ENCODE measurements at regions not wholly inside any gene's neighbourhood (a gene's known extent, or its start where the extent isn't known, plus 50 kb on each side); places are given as distances from the start of the nearest gene placed in this dataset.

DNA sequence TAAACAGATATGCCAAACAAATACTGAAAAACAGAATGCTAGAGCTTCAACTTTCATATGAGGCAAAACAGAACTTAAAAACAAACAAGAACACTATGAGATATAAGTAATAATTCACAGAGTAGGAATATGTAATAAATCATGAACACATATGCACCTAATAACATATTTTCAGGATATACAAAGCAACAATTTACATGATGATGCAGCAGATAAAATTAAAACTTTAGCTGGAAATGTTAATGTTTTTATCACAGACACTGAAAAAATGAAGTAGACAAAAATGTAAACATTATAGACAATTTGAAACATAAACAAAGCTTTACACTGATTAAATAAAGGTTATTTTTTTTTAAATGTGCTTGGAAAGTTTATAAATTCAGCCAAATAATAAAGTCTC, 443.1 kb upstream of the NFIA start:
- TF ChIP-seq EP300 (IDR thresholded peaks at IDR 0.05) (no peak), POLR2AphosphoS5 (IDR thresholded peaks at IDR 0.05) (no peak)
- TF ChIP-seq, protein P1, sequence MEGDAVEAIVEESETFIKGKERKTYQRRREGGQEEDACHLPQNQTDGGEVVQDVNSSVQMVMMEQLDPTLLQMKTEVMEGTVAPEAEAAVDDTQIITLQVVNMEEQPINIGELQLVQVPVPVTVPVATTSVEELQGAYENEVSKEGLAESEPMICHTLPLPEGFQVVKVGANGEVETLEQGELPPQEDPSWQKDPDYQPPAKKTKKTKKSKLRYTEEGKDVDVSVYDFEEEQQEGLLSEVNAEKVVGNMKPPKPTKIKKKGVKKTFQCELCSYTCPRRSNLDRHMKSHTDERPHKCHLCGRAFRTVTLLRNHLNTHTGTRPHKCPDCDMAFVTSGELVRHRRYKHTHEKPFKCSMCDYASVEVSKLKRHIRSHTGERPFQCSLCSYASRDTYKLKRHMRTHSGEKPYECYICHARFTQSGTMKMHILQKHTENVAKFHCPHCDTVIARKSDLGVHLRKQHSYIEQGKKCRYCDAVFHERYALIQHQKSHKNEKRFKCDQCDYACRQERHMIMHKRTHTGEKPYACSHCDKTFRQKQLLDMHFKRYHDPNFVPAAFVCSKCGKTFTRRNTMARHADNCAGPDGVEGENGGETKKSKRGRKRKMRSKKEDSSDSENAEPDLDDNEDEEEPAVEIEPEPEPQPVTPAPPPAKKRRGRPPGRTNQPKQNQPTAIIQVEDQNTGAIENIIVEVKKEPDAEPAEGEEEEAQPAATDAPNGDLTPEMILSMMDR (IDR thresholded peaks at IDR 0.05), result no peak
- no peak overlapping the region for H3K27ac ChIP-seq
- intact Hi-C loops (cut with DNase I), result no loop called here
- H3K36me3 ChIP-seq, result no peaks in the 10 kb centered on the region
- no peak for DNase-seq
- H3K4me3 ChIP-seq, result no peak overlapping the region
- peaks cover 0 to 7% (median 3%) of the 10 kb centered on the region in 4 donors for H3K4me1 ChIP-seq
- H3K9me3 ChIP-seq, result no peaks in the 10 kb centered on the region
- no peaks in the 10 kb centered on the region for H3K27me3 ChIP-seq

- H3K4me1 ChIP-seq, result peaks cover 0 to 7% (median 3%) of the 10 kb centered on the region in 4 donors
- no peaks in the 10 kb centered on the region for H3K36me3 ChIP-seq
- no peaks in the 10 kb centered on the region for H3K27me3 ChIP-seq
- no peak for TF ChIP-seq EP300 (IDR thresholded peaks at IDR 0.05)
- TF ChIP-seq POLR2A (IDR thresholded peaks at IDR 0.05), result no peak
- no peak for TF ChIP-seq POLR2AphosphoS5 (IDR thresholded peaks at IDR 0.05)
- TF ChIP-seq, protein P1 (IDR thresholded peaks at IDR 0.05), result no peak
- no peak for DNase-seq
- H3K4me3 ChIP-seq, result no peak overlapping the region
- intact Hi-C loops (cut with DNase I), result no loop called here
- H3K27ac ChIP-seq, result no peak overlapping the region
- 93 to 94% methylated on average over 1 of the region's 1 CpG for WGBS, 2 donors
- no peaks in the 10 kb centered on the region for H3K9me3 ChIP-seq
Measured at GRCh38 chr1:60637651-60638050, 444.7 kb upstream of the NFIA start.

- Histone ChIP-seq H3K27ac (no peak overlapping the region), H3K4me3 (no peak overlapping the region), H3K4me1 (peaks cover 0 to 7% (median 3%) of the 10 kb centered on the region in 4 donors), H3K36me3 (no peaks in the 10 kb centered on the region), H3K9me3 (no peaks in the 10 kb centered on the region), H3K27me3 (no peaks in the 10 kb centered on the region)
- intact Hi-C loops (cut with DNase I), result no loop called here
- no peak for TF ChIP-seq POLR2A (IDR thresholded peaks at IDR 0.05)
- TF ChIP-seq, protein P1 (IDR thresholded peaks at IDR 0.05), result no peak
- TF ChIP-seq EP300 (IDR thresholded peaks at IDR 0.05), result no peak
- TF ChIP-seq POLR2AphosphoS5 (IDR thresholded peaks at IDR 0.05), result no peak
- 72 to 85% methylated on average over 2 of the region's 2 CpGs for WGBS, 2 donors
- DNase-seq, result no peak
Measured at GRCh38 chr1:60636946-60637345, 445.4 kb upstream of the NFIA start.

GRCh38 chr1:60634106-60634505, 448.3 kb upstream of the NFIA start:
- Histone ChIP-seq H3K27ac (no peak overlapping the region), H3K36me3 (no peaks in the 10 kb centered on the region), H3K9me3 (no peaks in the 10 kb centered on the region), H3K27me3 (no peaks in the 10 kb centered on the region), H3K4me1 (peaks cover 0 to 7% (median 3%) of the 10 kb centered on the region in 4 donors), H3K4me3 (no peak overlapping the region)
- WGBS, 2 donors, result 85% methylated on average over 6 of the region's 6 CpGs
- intact Hi-C loops (cut with DNase I), result no loop called here
- DNase-seq, result no peak
- no peak for TF ChIP-seq EP300 (IDR thresholded peaks at IDR 0.05)
- no peak for TF ChIP-seq POLR2AphosphoS5 (IDR thresholded peaks at IDR 0.05)
- TF ChIP-seq, protein P1 (IDR thresholded peaks at IDR 0.05), result no peak
- no peak for TF ChIP-seq POLR2A (IDR thresholded peaks at IDR 0.05)

- Histone ChIP-seq H3K4me1 (peaks cover 0 to 9% (median 3%) of the 10 kb centered on the region in 4 donors), H3K4me3 (no peak overlapping the region), H3K36me3 (no peaks in the 10 kb centered on the region), H3K27ac (no peak overlapping the region), H3K9me3 (no peaks in the 10 kb centered on the region), H3K27me3 (no peaks in the 10 kb centered on the region)
- intact Hi-C loops (cut with DNase I), result no loop called here
- DNase-seq, result no peak
- TF ChIP-seq EP300 (IDR thresholded peaks at IDR 0.05), result no peak
- TF ChIP-seq, protein P1 (IDR thresholded peaks at IDR 0.05), result no peak
- no peak for TF ChIP-seq POLR2AphosphoS5 (IDR thresholded peaks at IDR 0.05)
- TF ChIP-seq POLR2A (IDR thresholded peaks at IDR 0.05), result no peak
- WGBS, 2 donors, result 87 to 90% methylated on average over 2 of the region's 2 CpGs
Measured at GRCh38 chr1:60622486-60622885, 459.9 kb upstream of the NFIA start.
